Lower leg skin (tissue), 4 donors: ENCODE measurements at regions not wholly inside any gene's neighbourhood (a gene's known extent, or its start where the extent isn't known, plus 50 kb on each side); places are given as distances from the start of the nearest gene placed in this dataset.
"Not testable (repeated sequence)": the region's sequence is repeated elsewhere in the genome, so short reads cannot be mapped to it uniquely, and the experiment has no call there.

Experiments used
- DNase-seq, 2 donors: peaks; one replicate each; pipeline ENCODE4 v3.0.0-alpha.2; 2019; ENCODE audit warnings: low spot score in 2 of 2
- H3K4me3 ChIP-seq: fragments of 200-600 bp; sonication (generic); 2 replicates; pipeline ENCODE4 v1.5.1; 2017; ENCODE audit warnings: mild to moderate bottlenecking, low read depth; ENCODE audit not compliant: poor library complexity, severe bottlenecking
- CTCF ChIP-seq, 3 donors: fragments of 450-650 bp; IDR thresholded peaks; one replicate each; pipeline ENCODE4 v1.5.1; 2016; ENCODE audit warnings: antibody characterized with exemption in 3 of 3, mild to moderate bottlenecking in 3 of 3, moderate library complexity in 2 of 3
- POLR2A ChIP-seq, 2 donors: fragments of 450-650 bp; IDR thresholded peaks; one replicate each; pipeline ENCODE4 v1.6.1; 2016 to 2017; ENCODE audit warnings: antibody characterized with exemption in 2 of 2, mild to moderate bottlenecking in 1 of 2, moderate library complexity in 1 of 2
- WGBS, 2 donors: methylation state at CpG; one replicate each; pipeline ENCODE4 v1.1.5; 2018; 5-methylcytosine and 5-hydroxymethylcytosine counted together
- intact Hi-C: fragments of 100-400 bp; cut with DNase I; formaldehyde crosslinking; loops from one replicate; pipeline ENCODE4 v1.15.0; 2023; ENCODE audit warnings: low total_unique reads

DNA sequence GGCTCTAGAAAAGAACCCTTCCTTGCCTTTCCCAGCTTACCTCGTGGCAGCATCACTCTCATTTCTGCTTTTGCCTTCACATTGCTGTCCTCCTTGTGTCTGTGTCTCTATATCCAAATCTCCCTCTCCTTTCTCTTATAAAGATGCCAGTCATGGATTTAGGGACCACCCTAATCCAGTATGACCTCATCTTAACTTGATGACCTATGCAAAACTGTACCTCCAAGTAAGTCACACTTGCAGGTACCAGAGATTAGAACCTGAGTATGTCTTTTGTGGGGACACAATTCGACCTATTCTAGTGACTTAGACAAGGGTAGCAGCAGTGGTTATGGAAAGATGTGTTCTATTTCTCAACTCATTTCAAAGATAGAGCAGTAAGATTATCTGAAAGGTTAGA lies 160.1 kb downstream of the HMHB1 start:
- WGBS, 2 donors = 77 to 80% methylated on average over 2 of the region's 2 CpGs
- DNase-seq = no peak
- TF ChIP-seq CTCF (IDR thresholded peaks at IDR 0.05) = no peak
- no peak for TF ChIP-seq POLR2A (IDR thresholded peaks at IDR 0.05)

DNA sequence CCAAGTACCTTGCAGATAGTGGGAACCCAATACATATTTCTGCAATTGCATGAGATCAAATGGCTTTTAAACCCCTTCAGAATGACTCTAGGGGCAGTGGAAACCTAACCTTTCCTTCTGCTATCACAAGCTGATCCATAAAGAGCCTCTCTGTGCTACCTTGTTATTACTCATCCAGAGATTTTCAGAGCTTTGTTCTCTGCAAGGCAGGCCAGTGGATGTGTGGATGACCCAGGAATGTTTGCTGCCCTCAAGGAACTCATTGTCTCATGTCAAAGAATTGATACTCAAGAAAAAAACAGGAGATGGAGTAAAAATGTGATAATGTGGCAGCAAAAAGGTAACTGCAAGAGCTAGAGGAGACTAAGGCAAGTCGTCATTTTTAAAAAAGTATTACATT lies 164.1 kb downstream of the HMHB1 start:
- TF ChIP-seq CTCF (IDR thresholded peaks at IDR 0.05) = no peak

More for the DNA sequence above, 160.1 kb downstream of the HMHB1 start:
- intact Hi-C loops = no loop called here
- no peak overlapping the region for H3K4me3 ChIP-seq

DNA sequence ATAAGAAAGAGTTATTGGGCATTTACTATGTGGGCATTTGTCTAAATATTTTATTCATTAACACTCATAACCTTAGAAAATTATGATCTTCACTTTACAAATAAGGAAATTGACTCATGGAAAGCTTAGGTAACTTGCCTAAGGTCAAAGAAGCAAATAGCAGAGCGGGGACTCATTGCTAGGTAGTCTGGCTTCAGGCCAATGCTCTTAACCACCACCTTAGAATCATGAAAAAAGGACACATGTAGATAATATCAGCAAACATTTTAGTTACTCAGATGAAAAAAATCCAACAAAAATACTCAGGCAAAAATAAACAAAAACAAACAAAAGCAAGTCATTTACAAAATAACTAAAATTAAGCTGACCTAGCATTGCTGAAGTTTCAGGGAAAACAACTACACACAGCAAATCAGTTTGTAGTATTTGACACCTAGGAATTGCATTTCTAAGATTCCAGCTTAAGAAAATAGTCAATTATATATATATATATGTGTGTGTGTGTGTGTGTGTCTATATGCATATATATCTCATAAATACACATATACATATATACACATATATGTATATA lies 166.0 kb downstream of the HMHB1 start:
- intact Hi-C loops = no loop called here
- no peak for DNase-seq
- WGBS, 2 donors = 0 to 34% methylated on average over 1 of the region's 1 CpG
- no peak overlapping the region for H3K4me3 ChIP-seq
- TF ChIP-seq POLR2A (IDR thresholded peaks at IDR 0.05) (no peak), CTCF (IDR thresholded peaks at IDR 0.05) (no peak)

More for the DNA sequence above, 164.1 kb downstream of the HMHB1 start:
- no peak overlapping the region for H3K4me3 ChIP-seq
- no peak for DNase-seq
- intact Hi-C loops = no loop called here
- WGBS, 2 donors = 87 to 92% methylated on average over 1 of the region's 1 CpG

DNA sequence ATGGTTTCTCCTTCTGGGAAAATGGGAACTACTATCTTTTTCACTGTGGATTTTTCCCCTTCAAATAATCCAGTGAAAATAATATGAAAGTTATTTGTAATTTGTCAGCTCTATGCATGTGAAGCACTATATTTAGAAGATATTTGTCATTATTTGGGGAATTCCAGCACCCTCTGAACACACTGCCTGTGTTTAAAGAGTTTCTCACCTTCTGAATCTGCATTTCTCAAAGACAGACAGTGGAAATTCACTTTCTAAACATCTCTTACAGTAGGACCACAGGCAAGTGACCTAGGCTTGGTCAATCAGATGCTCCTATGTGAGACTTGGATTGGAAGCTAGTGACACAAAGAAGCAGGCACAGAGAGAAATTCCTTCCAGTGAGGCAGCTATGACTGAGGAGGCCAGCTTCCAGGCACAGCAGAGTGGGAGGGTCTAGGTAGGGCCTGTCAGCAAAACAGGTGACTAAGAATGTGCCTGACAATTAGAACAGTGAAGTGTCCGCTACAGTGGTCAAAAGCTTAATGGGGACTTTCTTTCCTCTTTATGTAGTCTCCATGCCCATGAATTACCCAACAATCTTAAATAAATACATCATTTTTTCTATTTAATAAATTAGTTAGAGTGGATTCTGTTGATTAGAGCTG lies 167.2 kb downstream of the HMHB1 start:
- intact Hi-C loops = no loop called here
- WGBS, 2 donors = 91% methylated on average over 1 of the region's 1 CpG
- TF ChIP-seq CTCF (IDR thresholded peaks at IDR 0.05) = no peak
- TF ChIP-seq POLR2A (IDR thresholded peaks at IDR 0.05) = no peak
- no peak for DNase-seq
- no peak overlapping the region for H3K4me3 ChIP-seq

GRCh38 chr5:143980506-143980905 lies 168.5 kb downstream of the HMHB1 start:
- intact Hi-C loops = no loop called here
- WGBS, 2 donors = 86 to 91% methylated on average over 6 of the region's 6 CpGs
- no peak overlapping the region for H3K4me3 ChIP-seq
- no peak for DNase-seq
- TF ChIP-seq POLR2A (IDR thresholded peaks at IDR 0.05) (no peak), CTCF (IDR thresholded peaks at IDR 0.05) (no peak)

- H3K4me3 ChIP-seq, intact Hi-C loops, DNase-seq: not testable (repeated sequence)
- 90 to 92% methylated on average over 4 of the region's 4 CpGs for WGBS, 2 donors
These were observed 171.0 kb downstream of the HMHB1 start for GRCh38 chr5:143982957-143983356.
